ENCODE measurements at regions not wholly inside any gene's neighbourhood (a gene's known extent, or its start where the extent isn't known, plus 50 kb on each side); places are given as distances from the start of the nearest gene placed in this dataset.

GRCh38 chr3:3356846-3357245 is 177.4 kb upstream of the CRBN start:
- Mint-ChIP-seq H3K4me1 (no peaks in the 10 kb centered on the region), H3K36me3 (ENCODE audit: low read depth) (no peaks in the 10 kb centered on the region)

GRCh38 chr3:3355442-3355841 is 176.0 kb upstream of the CRBN start:
- Mint-ChIP-seq H3K4me3 (no peak overlapping the region), H3K36me3 (ENCODE audit: low read depth) (no peaks in the 10 kb centered on the region), H3K27me3 (ENCODE audit: insufficient read depth) (no peaks in the 10 kb centered on the region), H3K27ac (no peak overlapping the region), H3K9me3 (no peaks in the 10 kb centered on the region), H3K4me1 (no peaks in the 10 kb centered on the region)
- no peak for DNase-seq
- TF ChIP-seq CTCF (conservative IDR thresholded peaks at IDR 0.05) = no peak
- 75% methylated on average over 1 of the region's 1 CpG; no CpG with 5 or more reads in 1 of the 2 experiments for WGBS, 2 experiments (ENCODE audit: insufficient coverage in 1 of 2, insufficient read length in 1 of 2)
- Histone ChIP-seq H3K27ac (ENCODE audit: low read depth, low read length) (no peak overlapping the region), H3K27me3 (ENCODE audit: control insufficient read depth, insufficient read depth, low read length, poor library complexity, severe bottlenecking) (no peaks in the 10 kb centered on the region), H3K36me3 (ENCODE audit: control insufficient read depth, insufficient read depth, low read length) (no peaks in the 10 kb centered on the region), H3K9ac (ENCODE audit: extremely low read depth, low read length, poor library complexity, severe bottlenecking) (no peak overlapping the region), H3K4me1 (ENCODE audit: control insufficient read depth, insufficient read depth, low read length) (no peaks in the 10 kb centered on the region), H3K9me3 (ENCODE audit: control insufficient read depth, low read length) (no peaks in the 10 kb centered on the region), H3K4me3 (ENCODE audit: low read length) (no peak overlapping the region)

More at GRCh38 chr3:3356846-3357245, 177.4 kb upstream of the CRBN start:
- H3K36me3 ChIP-seq (ENCODE audit: control insufficient read depth, insufficient read depth, low read length) = no peaks in the 10 kb centered on the region
- Mint-ChIP-seq H3K27me3 (ENCODE audit: insufficient read depth) (no peaks in the 10 kb centered on the region), H3K4me3 (no peak overlapping the region), H3K27ac (no peak overlapping the region), H3K9me3 (no peaks in the 10 kb centered on the region)
- no peak for DNase-seq
- TF ChIP-seq CTCF (conservative IDR thresholded peaks at IDR 0.05) = no peak
- H3K27ac ChIP-seq (ENCODE audit: low read depth, low read length) = no peak overlapping the region
- no peak overlapping the region for H3K9ac ChIP-seq (ENCODE audit: extremely low read depth, low read length, poor library complexity, severe bottlenecking)
- no peaks in the 10 kb centered on the region for H3K27me3 ChIP-seq (ENCODE audit: control insufficient read depth, insufficient read depth, low read length, poor library complexity, severe bottlenecking)
- H3K9me3 ChIP-seq (ENCODE audit: control insufficient read depth, low read length) = no peaks in the 10 kb centered on the region
- H3K4me1 ChIP-seq (ENCODE audit: control insufficient read depth, insufficient read depth, low read length) = no peaks in the 10 kb centered on the region
- no peak overlapping the region for H3K4me3 ChIP-seq (ENCODE audit: low read length)

GRCh38 chr3:3353153-3353552 is 173.7 kb upstream of the CRBN start:
- Histone ChIP-seq H3K4me3 (ENCODE audit: low read length) (no peak overlapping the region), H3K9ac (ENCODE audit: extremely low read depth, low read length, poor library complexity, severe bottlenecking) (no peak overlapping the region), H3K27ac (ENCODE audit: low read depth, low read length) (no peak overlapping the region), H3K36me3 (ENCODE audit: control insufficient read depth, insufficient read depth, low read length) (no peaks in the 10 kb centered on the region), H3K9me3 (ENCODE audit: control insufficient read depth, low read length) (no peaks in the 10 kb centered on the region), H3K4me1 (ENCODE audit: control insufficient read depth, insufficient read depth, low read length) (no peaks in the 10 kb centered on the region), H3K27me3 (ENCODE audit: control insufficient read depth, insufficient read depth, low read length, poor library complexity, severe bottlenecking) (no peaks in the 10 kb centered on the region)
- WGBS, 2 experiments (ENCODE audit: insufficient coverage in 1 of 2, insufficient read length in 1 of 2) = 92% methylated on average over 1 of the region's 1 CpG; no CpG with 5 or more reads in 1 of the 2 experiments
- Mint-ChIP-seq H3K27ac (no peak overlapping the region), H3K36me3 (ENCODE audit: low read depth) (no peaks in the 10 kb centered on the region), H3K4me1 (no peaks in the 10 kb centered on the region), H3K27me3 (ENCODE audit: insufficient read depth) (no peaks in the 10 kb centered on the region), H3K9me3 (peaks cover 3% of the 10 kb centered on the region), H3K4me3 (no peak overlapping the region)
- no peak for TF ChIP-seq CTCF (conservative IDR thresholded peaks at IDR 0.05)
- no peak for DNase-seq
